NK-92 treated with Interleukin-12 subunit alpha and Interleukin-12 subunit beta, amount 100 ng/mL, for 24 hours (cell line): ENCODE measurements at regions not wholly inside any gene's neighbourhood (a gene's known extent, or its start where the extent isn't known, plus 50 kb on each side); places are given as distances from the start of the nearest gene placed in this dataset.
"Not testable (repeated sequence)": the region's sequence is repeated elsewhere in the genome, so short reads cannot be mapped to it uniquely, and the experiment has no call there.

Experiments used
- DNase-seq: peaks from one replicate; lab custom pipeline; 2025; lab: John Stamatoyannopoulos, UW

GRCh38 chr9:39665020-39665419, 309.6 kb downstream of the SPATA31A1 start:
- not testable (repeated sequence) for DNase-seq

GRCh38 chr9:39674437-39675210, 319.2 kb downstream of the SPATA31A1 start:
- not testable (repeated sequence) for DNase-seq

GRCh38 chr9:39675211-39675553, 319.7 kb downstream of the SPATA31A1 start:
- DNase-seq: not testable (repeated sequence)

GRCh38 chr9:39678534-39679263, 323.2 kb downstream of the SPATA31A1 start:
- not testable (repeated sequence) for DNase-seq

GRCh38 chr9:39680694-39681401, 325.4 kb downstream of the SPATA31A1 start:
- DNase-seq: not testable (repeated sequence)

- not testable (repeated sequence) for DNase-seq
Observed at GRCh38 chr9:39728862-39729261, 373.4 kb downstream of the SPATA31A1 start.

- not testable (repeated sequence) for DNase-seq
Observed at GRCh38 chr9:39744898-39745297, 389.4 kb downstream of the SPATA31A1 start.

- DNase-seq: not testable (repeated sequence)
Observed at GRCh38 chr9:39775570-39775969, 420.1 kb downstream of the SPATA31A1 start.

GRCh38 chr9:39791356-39791755, 435.9 kb downstream of the SPATA31A1 start:
- not testable (repeated sequence) for DNase-seq

GRCh38 chr9:39797935-39798334, 442.5 kb downstream of the SPATA31A1 start:
- DNase-seq: not testable (repeated sequence)

GRCh38 chr9:39799252-39799651, 443.8 kb downstream of the SPATA31A1 start:
- not testable (repeated sequence) for DNase-seq

GRCh38 chr9:39802561-39802960, 447.1 kb downstream of the SPATA31A1 start:
- not testable (repeated sequence) for DNase-seq

- not testable (repeated sequence) for DNase-seq
Observed at GRCh38 chr9:39809401-39810226, 454.1 kb downstream of the SPATA31A1 start.

- not testable (repeated sequence) for DNase-seq
Observed at GRCh38 chr9:39810401-39810800, 454.9 kb downstream of the SPATA31A1 start.

GRCh38 chr9:39811615-39812014, 456.1 kb downstream of the SPATA31A1 start:
- not testable (repeated sequence) for DNase-seq

- DNase-seq: not testable (repeated sequence)
Observed at GRCh38 chr9:39828457-39828856, 473.0 kb downstream of the SPATA31A1 start.
